ENCODE measurements at regions not wholly inside any gene's neighbourhood (a gene's known extent, or its start where the extent isn't known, plus 50 kb on each side); places are given as distances from the start of the nearest gene placed in this dataset.
A peak's percentile ranks its signal among the peaks of the same experiment; 100 is the strongest.

DNA sequence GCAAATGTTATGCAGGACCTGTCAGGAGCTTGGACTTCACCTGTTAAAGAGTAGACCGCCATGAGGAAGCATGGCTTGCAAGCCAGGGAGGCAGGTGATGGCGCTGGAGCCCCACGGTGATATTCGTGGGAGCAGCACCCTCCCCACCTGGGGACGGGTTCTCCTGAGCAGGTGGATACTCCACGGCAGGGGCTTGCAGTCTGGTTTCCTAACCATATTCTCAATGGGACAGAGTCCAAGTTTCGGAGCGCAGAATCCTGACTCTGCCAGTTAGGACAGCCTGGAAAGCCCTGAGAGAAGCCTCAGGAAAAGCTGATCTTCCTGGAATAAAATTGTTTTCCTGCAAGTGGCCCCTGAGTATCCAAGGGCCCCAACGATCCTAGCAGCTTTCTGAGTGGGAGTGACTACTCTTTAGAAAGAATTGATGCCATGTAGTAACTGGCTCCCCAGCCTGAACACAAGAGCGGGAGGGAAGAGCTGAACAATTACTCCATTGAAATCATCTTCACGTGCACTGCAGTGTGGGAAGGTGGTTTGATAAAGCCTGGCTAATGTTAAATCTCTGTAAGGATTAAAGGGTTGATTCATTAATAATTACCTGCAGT lies 146.3 kb upstream of the RAB4A start:
- TF ChIP-seq, protein P1, sequence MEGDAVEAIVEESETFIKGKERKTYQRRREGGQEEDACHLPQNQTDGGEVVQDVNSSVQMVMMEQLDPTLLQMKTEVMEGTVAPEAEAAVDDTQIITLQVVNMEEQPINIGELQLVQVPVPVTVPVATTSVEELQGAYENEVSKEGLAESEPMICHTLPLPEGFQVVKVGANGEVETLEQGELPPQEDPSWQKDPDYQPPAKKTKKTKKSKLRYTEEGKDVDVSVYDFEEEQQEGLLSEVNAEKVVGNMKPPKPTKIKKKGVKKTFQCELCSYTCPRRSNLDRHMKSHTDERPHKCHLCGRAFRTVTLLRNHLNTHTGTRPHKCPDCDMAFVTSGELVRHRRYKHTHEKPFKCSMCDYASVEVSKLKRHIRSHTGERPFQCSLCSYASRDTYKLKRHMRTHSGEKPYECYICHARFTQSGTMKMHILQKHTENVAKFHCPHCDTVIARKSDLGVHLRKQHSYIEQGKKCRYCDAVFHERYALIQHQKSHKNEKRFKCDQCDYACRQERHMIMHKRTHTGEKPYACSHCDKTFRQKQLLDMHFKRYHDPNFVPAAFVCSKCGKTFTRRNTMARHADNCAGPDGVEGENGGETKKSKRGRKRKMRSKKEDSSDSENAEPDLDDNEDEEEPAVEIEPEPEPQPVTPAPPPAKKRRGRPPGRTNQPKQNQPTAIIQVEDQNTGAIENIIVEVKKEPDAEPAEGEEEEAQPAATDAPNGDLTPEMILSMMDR (IDR thresholded peaks at IDR 0.05; ENCODE audit: low read length, missing control alignments) = no peak
- H3K4me3 ChIP-seq (replicated peaks; ENCODE audit: low read depth, low read length) = no peak overlapping the region
- no peak for DNase-seq (ENCODE audit: low read depth)

DNA sequence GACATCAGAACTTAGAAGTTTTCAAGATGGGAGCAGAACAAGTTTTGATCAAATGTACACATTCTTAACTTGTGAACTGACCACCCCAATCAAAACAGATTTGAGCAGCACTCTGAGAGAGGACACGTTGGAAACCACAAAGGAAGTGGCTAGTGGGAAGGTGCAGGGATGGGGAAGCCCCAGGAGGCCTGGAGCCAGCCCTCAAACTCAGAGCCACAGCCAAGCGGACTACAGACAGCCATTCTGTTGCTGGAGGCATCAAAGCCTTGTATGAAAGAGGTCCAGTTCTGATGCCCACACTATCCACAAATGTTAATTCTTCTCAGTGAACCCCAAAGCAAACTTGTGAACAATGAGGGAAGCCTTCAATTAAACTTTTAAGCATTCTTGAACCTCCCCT lies 143.6 kb upstream of the RAB4A start:
- peak; percentile 29 for DNase-seq (ENCODE audit: low read depth)
- TF ChIP-seq, protein P1 (IDR thresholded peaks at IDR 0.05; ENCODE audit: low read length, missing control alignments) = no peak
- no peak overlapping the region for H3K4me3 ChIP-seq (replicated peaks; ENCODE audit: low read depth, low read length)

DNA sequence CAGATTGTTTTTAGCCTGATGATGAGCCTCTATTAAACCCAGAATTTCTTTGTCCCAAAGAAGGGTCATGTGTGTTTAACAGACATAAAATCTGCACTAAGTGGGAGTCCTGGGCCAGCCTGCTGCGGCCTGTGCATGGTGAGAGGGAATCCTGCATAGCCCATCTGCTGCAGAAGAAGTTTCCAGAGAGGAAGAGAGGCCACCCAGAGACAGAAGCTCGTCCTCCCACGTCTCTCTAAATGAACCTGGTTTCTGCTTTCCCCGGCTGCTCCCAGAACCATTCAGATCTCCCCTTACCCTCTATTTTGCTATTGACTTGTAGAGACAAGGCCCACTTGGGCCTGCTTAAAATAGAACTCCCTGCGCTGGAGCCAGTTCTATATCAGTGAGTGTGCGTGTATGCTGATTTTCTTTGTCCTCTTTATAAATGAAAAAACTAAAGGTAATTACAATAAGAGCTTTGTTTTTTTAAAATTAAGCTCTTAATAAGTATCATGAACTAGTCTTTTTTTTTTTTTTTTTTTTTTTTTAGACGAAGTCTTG lies 142.8 kb upstream of the RAB4A start:
- H3K4me3 ChIP-seq (replicated peaks; ENCODE audit: low read depth, low read length) = no peak overlapping the region
- TF ChIP-seq, protein P1 (IDR thresholded peaks at IDR 0.05; ENCODE audit: low read length, missing control alignments) = no peak
- no peak for DNase-seq (ENCODE audit: low read depth)

DNA sequence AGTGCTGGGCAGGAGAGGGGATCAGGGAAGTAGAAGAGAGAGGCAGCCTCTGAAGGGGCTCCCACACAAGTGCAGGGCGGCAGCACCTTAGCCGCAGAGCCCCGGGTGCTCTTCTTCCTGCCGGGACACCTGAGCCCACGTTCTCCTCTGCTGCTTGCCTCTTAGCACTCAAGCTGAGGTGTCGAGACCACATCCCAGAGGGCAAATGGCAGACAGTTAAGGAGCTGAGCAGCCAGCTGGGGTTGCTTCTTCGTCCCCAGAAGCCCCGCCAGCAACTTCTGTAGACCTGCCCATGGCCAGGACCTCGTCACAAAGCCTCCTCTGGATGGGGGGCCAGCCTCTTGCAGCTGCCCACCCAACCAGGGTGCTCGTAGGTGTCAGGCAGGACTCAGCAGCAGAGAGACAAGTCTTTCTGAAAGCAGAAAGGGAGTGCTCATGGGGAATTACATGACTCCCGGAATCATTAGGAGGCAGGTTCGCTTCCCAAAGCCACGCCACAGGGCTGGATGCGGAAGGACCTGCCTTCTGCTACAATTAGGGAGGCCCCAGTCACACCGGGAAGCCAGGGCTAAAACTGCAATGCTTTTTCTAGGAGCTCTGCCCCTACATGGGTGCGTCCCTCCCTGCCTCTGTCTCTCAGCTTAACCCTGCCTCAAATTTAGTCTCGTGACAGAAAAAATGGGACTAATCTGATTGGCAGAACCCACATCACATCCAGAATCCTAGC lies 141.4 kb upstream of the RAB4A start:
- TF ChIP-seq, protein P1 (IDR thresholded peaks at IDR 0.05; ENCODE audit: low read length, missing control alignments) = no peak
- DNase-seq (ENCODE audit: low read depth) = no peak

DNA sequence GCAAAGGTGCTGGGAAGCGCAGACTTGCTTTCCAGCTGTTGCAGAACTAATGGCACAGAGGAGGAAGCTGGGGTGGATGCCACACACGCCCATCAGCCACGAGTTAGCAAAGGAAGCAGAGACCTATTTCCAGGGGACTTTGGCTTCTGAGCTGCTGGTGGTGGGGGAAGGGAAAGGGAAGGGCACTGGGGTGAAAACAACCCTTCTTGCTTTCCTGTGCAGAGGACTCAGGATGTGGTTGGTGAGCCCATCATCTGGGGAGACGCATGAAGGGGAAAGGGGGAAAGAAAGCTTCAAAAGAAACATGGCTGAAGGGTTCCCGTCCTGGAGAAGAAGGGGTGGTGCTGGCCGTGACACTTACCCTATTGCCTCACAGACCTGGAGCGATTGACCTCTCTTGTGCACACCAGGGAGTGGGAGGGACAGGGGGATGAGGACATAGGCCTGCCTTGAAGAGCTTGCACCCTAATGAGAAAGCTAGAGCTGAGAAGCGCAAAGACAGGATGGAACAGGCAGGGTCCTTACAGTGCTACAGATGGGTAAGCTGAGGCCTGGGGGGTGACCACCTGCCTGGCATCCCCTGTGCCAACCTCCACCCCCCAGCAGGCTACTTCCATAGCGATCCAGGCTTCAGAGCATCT lies 140.8 kb upstream of the RAB4A start:
- DNase-seq (ENCODE audit: low read depth) = no peak
- no peak overlapping the region for H3K4me3 ChIP-seq (replicated peaks; ENCODE audit: low read depth, low read length)
- TF ChIP-seq, protein P1 (IDR thresholded peaks at IDR 0.05; ENCODE audit: low read length, missing control alignments) = no peak

More for the DNA sequence above, 141.4 kb upstream of the RAB4A start:
- no peak overlapping the region for H3K4me3 ChIP-seq (replicated peaks; ENCODE audit: low read depth, low read length)

DNA sequence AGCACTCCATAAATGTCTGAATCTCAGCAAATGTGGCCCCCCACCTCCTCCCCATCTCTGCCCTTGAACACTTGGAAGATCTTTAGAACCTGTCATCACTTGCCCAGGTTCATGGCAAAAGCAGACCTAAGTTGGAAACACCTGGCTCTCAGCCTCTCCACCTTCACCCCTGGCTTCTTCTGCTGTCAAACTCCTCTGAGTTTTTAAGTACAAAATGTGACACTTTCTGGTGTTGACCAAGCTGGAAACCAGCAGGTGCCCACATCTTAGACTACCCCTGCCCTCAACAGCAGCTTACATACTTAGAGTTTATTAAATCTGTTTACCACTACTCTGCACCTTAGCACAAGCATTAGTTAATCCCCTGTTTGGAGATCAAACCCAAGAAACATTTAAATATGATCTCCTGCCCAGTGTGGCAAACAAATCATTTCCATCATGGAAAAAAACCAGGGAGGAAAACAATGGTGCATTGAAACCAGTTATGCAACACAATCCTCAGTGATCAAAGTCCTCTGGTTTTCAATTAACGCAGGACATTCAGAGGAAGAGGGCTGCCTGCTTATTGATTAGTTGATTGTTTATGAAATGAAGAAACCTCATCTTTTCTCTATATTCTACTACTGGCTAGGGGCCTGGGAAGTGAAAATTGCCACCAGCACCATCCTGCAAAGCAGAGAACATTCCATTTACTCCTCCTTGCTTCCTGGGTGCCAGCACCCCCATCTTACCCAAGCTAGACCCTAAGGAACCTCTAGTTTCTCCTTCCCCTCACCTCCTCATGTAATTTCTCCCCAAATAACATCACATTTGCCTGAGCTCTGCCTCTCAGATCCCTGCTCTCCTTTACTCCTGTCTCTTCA lies 139.4 kb upstream of the RAB4A start:
- no peak for DNase-seq (ENCODE audit: low read depth)
- TF ChIP-seq, protein P1 (IDR thresholded peaks at IDR 0.05; ENCODE audit: low read length, missing control alignments) = no peak
- H3K4me3 ChIP-seq (replicated peaks; ENCODE audit: low read depth, low read length) = no peak overlapping the region
